HepG2 (cell line): ENCODE measurements at regions not wholly inside any gene's neighbourhood (a gene's known extent, or its start where the extent isn't known, plus 50 kb on each side); places are given as distances from the start of the nearest gene placed in this dataset.
"Not testable (repeated sequence)": the region's sequence is repeated elsewhere in the genome, so short reads cannot be mapped to it uniquely, and the experiment has no call there.

Experiments
- ATAC-seq: fragments of 200-7000 bp; cut with Tn5 transposase; 3 replicates; pipeline ENCODE4 v1.9.1; 2020; ENCODE audit warnings: mild to moderate bottlenecking, moderate library complexity
- BruUV-seq: library from RNA; stranded (reverse); fragments of 400-500 nt; replicated peaks from 2 replicates; lab custom pipeline; 2021; lab: Mats Ljungman, UMichigan
- CTCF ChIA-PET: fragments of 300-600 bp; formaldehyde crosslinking; extraction: SDS; loops from one replicate; lab custom pipeline; 2021; ENCODE audit warnings: low total read pairs, inconsistent platforms, low intra/inter-chr PET ratio; lab: Yijun Ruan, JAX
- POLR2A ChIA-PET: fragments of 350-600 bp; sonication (Branson Sonifier 250); formaldehyde crosslinking; loops from one replicate; lab custom pipeline; 2020; ENCODE audit warnings: antibody characterized with exemption, inconsistent platforms; lab: Yijun Ruan, JAX
- DNase-seq: peaks from one replicate; pipeline ENCODE4 v3.0.0-alpha.2; 2015; ENCODE audit warnings: low spot score
- FAIRE-seq: peaks from 3 replicates; lab custom pipeline; 2011; peaks lifted over from hg19 to GRCh38; lab: Jason Lieb, UNC
- H2AFZ ChIP-seq: one replicate; pipeline ENCODE4 v1.6.1; 2011; ENCODE audit warnings: low read length, inconsistent platforms
- H3K27ac ChIP-seq: fragments of 300-600 bp; 3 replicates; pipeline ENCODE4 v1.8.0; 2011; ENCODE audit warnings: mixed run types, mild to moderate bottlenecking, mixed read lengths, low read length, inconsistent platforms; ENCODE audit not compliant: insufficient read depth; ENCODE audit errors: extremely low read length
- H3K27me3 ChIP-seq, 2 experiments: fragments of 200-600 bp in 1 of 2; 2 replicates in 1 of 2; 3 replicates in 1 of 2; pipeline versions ENCODE4 v1.6.0 to v1.8.0; 2011; ENCODE audit warnings: low read length in 2 of 2, mild to moderate bottlenecking in 2 of 2, moderate library complexity in 2 of 2, inconsistent platforms in 1 of 2; ENCODE audit not compliant: insufficient read depth in 2 of 2, control insufficient read depth in 1 of 2
- H3K36me3 ChIP-seq, 2 experiments: fragments of 200-600 bp in 1 of 2; replicated peaks in 1 of 2; 2 replicates in 1 of 2; 3 replicates in 1 of 2; pipeline versions ENCODE4 v1.5.1 to v1.8.0; 2011; ENCODE audit warnings: low read length in 2 of 2, inconsistent platforms in 1 of 2; ENCODE audit not compliant: insufficient read depth in 2 of 2, control insufficient read depth in 1 of 2
- H3K4me1 ChIP-seq: 2 replicates; pipeline ENCODE4 v1.5.1; 2012; ENCODE audit warnings: low read length, inconsistent platforms; ENCODE audit not compliant: insufficient read depth
- H3K4me2 ChIP-seq: 2 replicates; pipeline ENCODE4 v1.6.0; 2011; ENCODE audit warnings: low read depth, low read length, inconsistent platforms
- H3K4me3 ChIP-seq, 3 experiments: fragments of 200-600 bp in 1 of 3; sonication (generic), shearing (Covaris generic) in 1 of 3; replicated peaks in 1 of 3; 2 replicates each; pipeline ENCODE4 v1.5.1; 2011 to 2016; ENCODE audit warnings: low read length in 3 of 3, inconsistent platforms in 2 of 3, low read depth in 2 of 3, mild to moderate bottlenecking in 2 of 3, control low read depth in 1 of 3, mixed read lengths in 1 of 3; ENCODE audit not compliant: insufficient read depth in 1 of 3
- H3K79me2 ChIP-seq: one replicate; pipeline ENCODE4 v1.6.1; 2011; ENCODE audit warnings: low read length, inconsistent platforms; ENCODE audit not compliant: insufficient read depth
- H3K9ac ChIP-seq: 2 replicates; pipeline ENCODE4 v1.6.0; 2011; ENCODE audit warnings: mild to moderate bottlenecking, low read depth, low read length, inconsistent platforms; ENCODE audit not compliant: insufficient read depth
- H3K9me3 ChIP-seq: 2 replicates; pipeline ENCODE4 v1.5.1; 2012; ENCODE audit warnings: mild to moderate bottlenecking, low read length
- H4K20me1 ChIP-seq: 2 replicates; pipeline ENCODE4 v1.6.0; 2011; ENCODE audit warnings: inconsistent platforms, mild to moderate bottlenecking, low read length, moderate library complexity; ENCODE audit not compliant: insufficient read depth
- ARNT2 ChIP-seq: sonication (generic); formaldehyde crosslinking; IDR thresholded peaks from 2 replicates; pipeline ENCODE4 v1.8.0; 2022; ENCODE audit warnings: mild to moderate bottlenecking, low read depth, missing genetic modification reagents, moderate library complexity
- E2F2 ChIP-seq: sonication (generic); formaldehyde crosslinking; IDR thresholded peaks from 2 replicates; pipeline ENCODE4 v1.4.0; 2020; ENCODE audit warnings: missing genetic modification reagents, borderline replicate concordance
- GATAD2A ChIP-seq: IDR thresholded peaks from 2 replicates; pipeline ENCODE4 v1.6.1; 2016
- MEF2D ChIP-seq: sonication (generic); formaldehyde crosslinking; IDR thresholded peaks from 2 replicates; pipeline ENCODE4 v1.5.1; 2020; ENCODE audit warnings: mild to moderate bottlenecking, missing genetic modification reagents
- SOX5 ChIP-seq: IDR thresholded peaks from 2 replicates; pipeline ENCODE4 v1.6.1; 2016; ENCODE audit warnings: borderline replicate concordance
- TARDBP ChIP-seq: sonication (generic); formaldehyde crosslinking; IDR thresholded peaks from 2 replicates; pipeline ENCODE4 v1.8.0; 2022; ENCODE audit warnings: mild to moderate bottlenecking, missing genetic modification reagents
- THAP11 ChIP-seq: IDR thresholded peaks from 2 replicates; pipeline ENCODE4 v1.6.1; 2016; ENCODE audit warnings: missing biosample characterization, missing genetic modification reagents
- ZKSCAN8 ChIP-seq: IDR thresholded peaks from 2 replicates; pipeline ENCODE4 v1.6.1; 2016; ENCODE audit warnings: borderline replicate concordance, missing genetic modification reagents, missing compliant biosample characterization
- ZNF121 ChIP-seq: sonication (generic); formaldehyde crosslinking; IDR thresholded peaks from 2 replicates; pipeline ENCODE4 v1.5.0; 2020; ENCODE audit warnings: mild to moderate bottlenecking, missing genetic modification reagents
- ZNF143 ChIP-seq: sonication (generic); formaldehyde crosslinking; IDR thresholded peaks from 2 replicates; pipeline ENCODE4 v1.4.0; 2020; ENCODE audit warnings: missing genetic modification reagents
- ZNF567 ChIP-seq: sonication (generic); formaldehyde crosslinking; IDR thresholded peaks from 2 replicates; pipeline ENCODE4 v1.8.1; 2023; ENCODE audit warnings: mild to moderate bottlenecking, missing genetic modification reagents, borderline replicate concordance
- ZNF574 ChIP-seq: sonication (generic); formaldehyde crosslinking; IDR thresholded peaks from 2 replicates; pipeline ENCODE4 v1.4.0; 2020; ENCODE audit warnings: missing genetic modification reagents
- ZNF746 ChIP-seq: sonication (generic); formaldehyde crosslinking; IDR thresholded peaks from 2 replicates; pipeline ENCODE4 v1.8.0; 2022; ENCODE audit warnings: mild to moderate bottlenecking, missing genetic modification reagents
- ZNF770 ChIP-seq: sonication (generic); formaldehyde crosslinking; IDR thresholded peaks from 2 replicates; pipeline ENCODE4 v1.5.0; 2020; ENCODE audit warnings: mild to moderate bottlenecking, missing genetic modification reagents
- WGBS: methylation state at CpG from one replicate; pipeline ENCODE4 v1.1.6; 2017; ENCODE audit warnings: low lambda C conversion rate; 5-methylcytosine and 5-hydroxymethylcytosine counted together
- in situ Hi-C: cut with HindIII; loops from 2 replicates; pipeline ENCODE4 v1.10.0; 2017; ENCODE audit warnings: low pct_unique_long_range_greater_than_20kb; ENCODE audit not compliant: extremely low pct_ligation_motif_present
- intact Hi-C: fragments of 100-400 bp; cut with micrococcal nuclease; formaldehyde crosslinking; loops from one replicate; pipeline ENCODE4 v1.10.0; 2022; ENCODE audit not compliant: unreplicated experiment

DNA sequence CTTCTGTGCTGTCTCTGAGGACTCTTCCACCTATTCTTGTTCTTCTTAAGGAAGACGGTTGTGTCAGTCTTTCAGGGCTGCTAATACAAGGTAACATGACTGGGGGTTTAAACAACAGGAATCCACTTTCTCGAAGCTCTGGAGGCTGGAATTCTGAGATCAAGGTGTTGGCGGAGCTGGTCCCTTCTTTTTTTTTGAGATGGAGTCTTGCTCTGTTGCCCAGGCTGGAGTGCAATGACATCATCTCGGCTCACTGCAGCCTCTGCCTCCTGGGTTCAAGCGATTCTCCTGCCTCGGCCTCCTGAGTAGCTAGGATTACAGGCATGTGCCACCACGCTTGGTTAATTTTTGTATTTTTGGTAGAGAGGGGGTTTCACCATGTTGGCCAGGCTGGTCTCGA, 71.7 kb upstream of the MAP4K4 start:
- not testable (repeated sequence) for FAIRE-seq
- WGBS, result 80% methylated on average over 8 of the region's 8 CpGs

More for the DNA sequence above, 71.7 kb upstream of the MAP4K4 start:
- H3K9ac ChIP-seq, result peak overlapping the region; percentile 28; the same call in 1 of the 2 replicates
- H2AFZ ChIP-seq, result peak overlapping the region; percentile 8
- peak overlapping the region; percentile 65 for H3K4me2 ChIP-seq
- H4K20me1 ChIP-seq, ATAC-seq, H3K27me3 ChIP-seq, DNase-seq, BruUV-seq, CTCF ChIA-PET, H3K36me3 ChIP-seq, H3K79me2 ChIP-seq, H3K4me3 ChIP-seq, H3K27ac ChIP-seq, H3K9me3 ChIP-seq, in situ Hi-C loops, intact Hi-C loops: not testable (repeated sequence)
- peaks cover 77% of the 10 kb centered on the region for H3K4me1 ChIP-seq
- TF ChIP-seq ZNF567 (CRISPR knock-in tag) (0 out of 2 replicates have a peak, but pooled peaks have one; percentile 73), ZNF746 (0 out of 2 replicates have a peak, but pooled peaks have one; percentile 2), ZNF121 (CRISPR knock-in tag) (peak; percentile 82), TARDBP (CRISPR knock-in tag) (0 out of 2 replicates have a peak, but pooled peaks have one; percentile 5), GATAD2A (CRISPR knock-in tag) (peak; percentile 0; the same call in 1 of the 2 replicates), E2F2 (CRISPR knock-in tag) (0 out of 2 replicates have a peak, but pooled peaks have one; percentile 14), ZNF574 (CRISPR knock-in tag) (0 out of 2 replicates have a peak, but pooled peaks have one; percentile 10), ZNF143 (CRISPR knock-in tag) (peak; percentile 40; the same call in 1 of the 2 replicates), THAP11 (CRISPR knock-in tag) (0 out of 2 replicates have a peak, but pooled peaks have one; percentile 2), ZKSCAN8 (CRISPR knock-in tag) (0 out of 2 replicates have a peak, but pooled peaks have one; percentile 13), ARNT2 (CRISPR knock-in tag) (0 out of 2 replicates have a peak, but pooled peaks have one; percentile 56), ZNF770 (CRISPR knock-in tag) (peak; percentile 56), MEF2D (CRISPR knock-in tag) (0 out of 2 replicates have a peak, but pooled peaks have one; percentile 12), SOX5 (CRISPR knock-in tag) (0 out of 2 replicates have a peak, but pooled peaks have one; percentile 2)
- POLR2A ChIA-PET, result interaction anchor here (1.0 to 4.1 kb wide), 3 partner anchors 11 to 71 kb away, joined by 3 to 18 read pairs (median 4); partner anchors contain the start of gene MAP4K4
